ENCODE measurements at regions not wholly inside any gene's neighbourhood (a gene's known extent, or its start where the extent isn't known, plus 50 kb on each side); places are given as distances from the start of the nearest gene placed in this dataset.

- no peaks in the 10 kb centered on the region for H3K27me3 Mint-ChIP-seq (ENCODE audit: low read depth in 3 of 3)
- no peak for DNase-seq
- H3K36me3 Mint-ChIP-seq = peaks cover 0 to 7% (median 0%) of the 10 kb centered on the region in 3 donors
- no peak overlapping the region for H3K27ac Mint-ChIP-seq
- no peak overlapping the region for H3K4me3 Mint-ChIP-seq
- H3K4me1 Mint-ChIP-seq = no peaks in the 10 kb centered on the region
- peaks cover 5 to 32% (median 17%) of the 10 kb centered on the region in 6 donors for H3K9me3 Mint-ChIP-seq
These were observed 161.5 kb upstream of the ADGRB3 start for GRCh38 chr6:68473433-68474210.

DNA sequence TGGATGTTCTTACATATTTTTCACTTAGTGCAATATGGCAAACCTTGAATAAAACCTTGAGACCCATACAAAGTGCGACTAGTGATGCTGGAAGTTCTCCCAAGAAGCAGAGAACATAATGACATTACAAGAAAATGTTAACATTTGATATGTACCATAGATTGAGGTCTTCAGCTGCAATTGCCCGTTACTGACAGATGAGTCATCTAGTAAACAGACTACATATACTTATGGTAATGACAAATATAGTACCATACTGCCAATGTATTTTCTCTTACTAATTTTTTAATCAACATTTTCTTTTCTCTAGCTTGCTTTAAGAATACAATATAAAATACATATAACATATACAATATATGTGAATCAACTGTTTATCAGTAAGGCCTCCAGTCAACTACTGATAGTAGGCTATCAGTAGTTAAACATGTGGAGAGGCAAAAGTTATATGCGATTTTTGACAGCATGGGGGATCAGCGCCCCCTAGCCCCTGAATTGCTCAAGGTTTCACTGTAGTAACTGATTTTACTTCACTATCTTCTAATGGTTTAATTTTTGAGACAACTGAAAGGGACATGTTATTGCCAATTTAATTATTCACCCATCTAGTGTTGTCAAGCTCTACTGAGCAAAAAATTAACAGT lies 166.7 kb upstream of the ADGRB3 start:
- Mint-ChIP-seq H3K27ac (no peak overlapping the region), H3K4me1 (no peaks in the 10 kb centered on the region), H3K36me3 (no peaks in the 10 kb centered on the region), H3K9me3 (peaks cover 6 to 30% (median 17%) of the 10 kb centered on the region in 6 donors), H3K4me3 (no peak overlapping the region), H3K27me3 (ENCODE audit: low read depth in 3 of 3) (no peaks in the 10 kb centered on the region)
- DNase-seq = no peak

DNA sequence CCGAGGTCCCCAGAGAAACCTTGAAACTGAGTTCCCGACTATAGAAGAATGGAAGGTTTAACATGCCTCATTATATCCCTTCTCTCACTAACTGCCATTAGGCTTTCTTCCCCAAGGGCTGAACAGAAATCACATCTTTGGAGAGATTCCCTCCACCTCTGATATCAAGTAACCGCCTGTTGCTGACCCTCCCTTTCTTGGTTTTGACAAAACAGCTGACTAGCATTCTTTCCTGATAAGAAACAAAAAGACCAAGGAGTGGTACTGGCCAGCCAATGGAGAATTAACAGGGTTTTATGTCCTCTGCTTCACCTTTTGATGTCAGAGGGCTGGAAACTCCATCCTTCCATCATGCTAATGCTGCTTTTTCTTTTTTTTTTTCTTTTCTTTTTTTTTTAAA lies 176.6 kb upstream of the ADGRB3 start:
- Mint-ChIP-seq H3K36me3 (peaks cover 0 to 5% (median 0%) of the 10 kb centered on the region in 3 donors), H3K4me3 (no peak overlapping the region), H3K4me1 (no peaks in the 10 kb centered on the region), H3K9me3 (peaks cover 13 to 35% (median 32%) of the 10 kb centered on the region in 6 donors), H3K27ac (no peak overlapping the region), H3K27me3 (ENCODE audit: low read depth in 3 of 3) (peaks cover 0 to 4% (median 0%) of the 10 kb centered on the region in 3 donors)
- DNase-seq = no peak

- Mint-ChIP-seq H3K4me1 (no peaks in the 10 kb centered on the region), H3K4me3 (no peak overlapping the region), H3K9me3 (peaks cover 0 to 24% (median 15%) of the 10 kb centered on the region in 6 donors), H3K27ac (no peak overlapping the region), H3K36me3 (no peaks in the 10 kb centered on the region), H3K27me3 (ENCODE audit: low read depth in 3 of 3) (peaks cover 0 to 2% (median 0%) of the 10 kb centered on the region in 3 donors)
- DNase-seq = no peak
These were observed 188.0 kb upstream of the ADGRB3 start for GRCh38 chr6:68447112-68447511.

GRCh38 chr6:68445926-68446325 lies 189.2 kb upstream of the ADGRB3 start:
- Mint-ChIP-seq H3K27ac (no peak overlapping the region), H3K27me3 (ENCODE audit: low read depth in 3 of 3) (peaks cover 0 to 2% (median 0%) of the 10 kb centered on the region in 3 donors), H3K9me3 (peaks cover 0 to 17% (median 9%) of the 10 kb centered on the region in 6 donors), H3K4me3 (no peak overlapping the region), H3K36me3 (no peaks in the 10 kb centered on the region), H3K4me1 (no peaks in the 10 kb centered on the region)
- no peak for DNase-seq

DNA sequence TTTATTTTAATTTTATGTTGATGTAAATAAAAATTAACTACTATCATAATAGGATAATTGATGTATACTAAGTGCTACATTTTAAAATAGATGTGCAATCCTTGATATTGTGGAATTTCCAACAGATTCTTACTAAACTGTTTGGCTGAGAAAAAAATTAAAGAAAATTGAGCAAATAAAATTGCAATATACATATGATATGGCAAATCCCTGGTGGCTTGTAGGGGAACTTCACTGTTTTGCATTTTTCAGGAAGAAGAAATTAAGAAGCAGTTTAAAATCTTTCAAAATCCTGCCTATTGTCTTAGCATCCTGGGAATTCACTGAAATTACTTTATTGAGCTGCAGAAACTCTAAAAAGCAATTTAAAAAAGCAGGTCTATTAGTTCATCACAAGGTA lies 191.4 kb upstream of the ADGRB3 start:
- no peak for DNase-seq
- Mint-ChIP-seq H3K4me3 (no peak overlapping the region), H3K4me1 (no peaks in the 10 kb centered on the region)

DNA sequence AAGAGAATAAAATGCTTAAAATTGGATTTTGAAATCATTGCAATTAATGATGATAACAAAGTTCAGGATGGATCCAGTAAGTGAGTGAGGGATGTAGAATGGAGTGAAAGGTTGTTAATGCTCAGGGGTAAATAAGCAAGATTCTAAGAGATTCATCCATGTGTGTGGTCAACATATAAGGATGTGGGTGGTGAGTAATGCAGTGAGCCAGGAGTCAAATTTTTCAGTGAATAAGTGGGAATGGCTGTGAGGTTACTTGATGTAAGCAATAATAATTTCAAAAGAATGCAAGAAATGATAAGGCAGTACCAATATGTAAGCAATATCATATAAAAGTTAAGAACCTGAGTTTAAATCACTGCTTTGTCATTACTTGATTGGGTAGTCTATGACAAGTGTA lies 207.5 kb upstream of the ADGRB3 start:
- no peak for DNase-seq
- no peaks in the 10 kb centered on the region for H3K27me3 Mint-ChIP-seq (ENCODE audit: low read depth in 3 of 3)
- H3K27ac Mint-ChIP-seq = no peak overlapping the region
- no peaks in the 10 kb centered on the region for H3K36me3 Mint-ChIP-seq
- H3K9me3 Mint-ChIP-seq = peaks cover 9 to 42% (median 16%) of the 10 kb centered on the region in 6 donors
- H3K4me1 Mint-ChIP-seq = no peaks in the 10 kb centered on the region
- H3K4me3 Mint-ChIP-seq = no peak overlapping the region

More for the DNA sequence above, 191.4 kb upstream of the ADGRB3 start:
- Mint-ChIP-seq H3K27ac (no peak overlapping the region), H3K36me3 (no peaks in the 10 kb centered on the region), H3K9me3 (peaks cover 0 to 20% (median 10%) of the 10 kb centered on the region in 6 donors), H3K27me3 (ENCODE audit: low read depth in 3 of 3) (peaks cover 0 to 2% (median 0%) of the 10 kb centered on the region in 3 donors)

DNA sequence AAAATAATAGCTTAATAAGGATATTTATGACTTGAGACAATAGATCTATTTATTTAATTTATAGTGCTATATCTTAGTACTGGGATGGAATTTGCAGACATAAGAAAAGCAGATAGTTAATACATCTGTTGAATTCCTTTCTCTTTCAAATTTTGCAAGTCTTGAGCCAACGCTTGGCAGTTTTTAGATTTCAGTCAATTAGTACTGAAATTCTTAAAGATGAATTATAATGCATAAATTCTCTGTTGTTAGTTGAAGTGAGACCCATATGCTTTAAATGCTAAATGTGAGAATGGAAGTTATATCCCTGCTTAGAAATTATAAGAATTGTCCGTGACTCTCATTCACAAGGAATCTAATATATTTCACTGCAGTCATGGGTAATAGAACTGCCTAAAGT lies 225.1 kb upstream of the ADGRB3 start:
- Mint-ChIP-seq H3K27ac (no peak overlapping the region), H3K27me3 (ENCODE audit: low read depth in 3 of 3) (peaks cover 0 to 3% (median 0%) of the 10 kb centered on the region in 3 donors), H3K4me3 (no peak overlapping the region), H3K4me1 (no peaks in the 10 kb centered on the region), H3K9me3 (peaks cover 7 to 36% (median 14%) of the 10 kb centered on the region in 6 donors), H3K36me3 (no peaks in the 10 kb centered on the region)
- DNase-seq = no peak

DNA sequence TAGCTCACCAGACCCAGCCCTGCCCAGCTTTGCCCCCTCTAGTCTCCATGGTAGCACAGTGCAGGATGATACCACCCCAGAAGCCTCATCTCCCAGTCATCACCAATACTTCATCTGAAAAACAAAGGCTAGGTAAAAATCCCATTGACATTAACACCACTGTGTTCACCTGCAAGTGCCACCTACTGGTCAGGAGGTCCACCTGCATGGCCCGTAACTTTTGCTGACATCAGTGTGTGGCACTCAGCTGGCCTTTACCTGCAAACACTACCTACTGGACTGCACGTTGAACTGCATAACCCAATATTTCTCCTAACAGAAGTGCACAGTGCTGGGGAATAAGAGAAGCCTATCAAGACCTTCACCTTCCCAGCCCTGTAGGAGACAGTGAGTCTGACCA lies 234.7 kb upstream of the ADGRB3 start:
- Mint-ChIP-seq H3K4me1 (no peaks in the 10 kb centered on the region), H3K4me3 (no peak overlapping the region), H3K27me3 (ENCODE audit: low read depth in 3 of 3) (peaks cover 0 to 9% (median 0%) of the 10 kb centered on the region in 3 donors), H3K9me3 (peaks cover 7 to 40% (median 27%) of the 10 kb centered on the region in 6 donors), H3K27ac (no peak overlapping the region), H3K36me3 (no peaks in the 10 kb centered on the region)
- no peak for DNase-seq

GRCh38 chr6:68391953-68392352 lies 243.1 kb upstream of the ADGRB3 start:
- Mint-ChIP-seq H3K27me3 (ENCODE audit: low read depth in 3 of 3) (peaks cover 0 to 2% (median 1%) of the 10 kb centered on the region in 3 donors), H3K27ac (no peak overlapping the region), H3K4me3 (no peak overlapping the region), H3K9me3 (peaks cover 12 to 51% (median 32%) of the 10 kb centered on the region in 6 donors), H3K4me1 (no peaks in the 10 kb centered on the region), H3K36me3 (no peaks in the 10 kb centered on the region)
- DNase-seq = no peak

- H3K27ac Mint-ChIP-seq = no peak overlapping the region
- peaks cover 0 to 2% (median 0%) of the 10 kb centered on the region in 3 donors for H3K27me3 Mint-ChIP-seq (ENCODE audit: low read depth in 3 of 3)
- no peak overlapping the region for H3K4me3 Mint-ChIP-seq
- H3K4me1 Mint-ChIP-seq = no peaks in the 10 kb centered on the region
- H3K36me3 Mint-ChIP-seq = peaks cover 0 to 5% (median 0%) of the 10 kb centered on the region in 3 donors
- H3K9me3 Mint-ChIP-seq = peaks cover 12 to 37% (median 20%) of the 10 kb centered on the region in 6 donors
- no peak for DNase-seq
These were observed 262.1 kb upstream of the ADGRB3 start for GRCh38 chr6:68372991-68373390.

- peaks cover 12 to 54% (median 29%) of the 10 kb centered on the region in 6 donors for H3K9me3 Mint-ChIP-seq
- H3K27me3 Mint-ChIP-seq (ENCODE audit: low read depth in 3 of 3) = peaks cover 0 to 2% (median 0%) of the 10 kb centered on the region in 3 donors
- H3K4me3 Mint-ChIP-seq = no peak overlapping the region
- no peak for DNase-seq
- H3K36me3 Mint-ChIP-seq = peaks cover 0 to 5% (median 0%) of the 10 kb centered on the region in 3 donors
- H3K4me1 Mint-ChIP-seq = no peaks in the 10 kb centered on the region
- H3K27ac Mint-ChIP-seq = no peak overlapping the region
These were observed 266.2 kb upstream of the ADGRB3 start for GRCh38 chr6:68368845-68369244.

DNA sequence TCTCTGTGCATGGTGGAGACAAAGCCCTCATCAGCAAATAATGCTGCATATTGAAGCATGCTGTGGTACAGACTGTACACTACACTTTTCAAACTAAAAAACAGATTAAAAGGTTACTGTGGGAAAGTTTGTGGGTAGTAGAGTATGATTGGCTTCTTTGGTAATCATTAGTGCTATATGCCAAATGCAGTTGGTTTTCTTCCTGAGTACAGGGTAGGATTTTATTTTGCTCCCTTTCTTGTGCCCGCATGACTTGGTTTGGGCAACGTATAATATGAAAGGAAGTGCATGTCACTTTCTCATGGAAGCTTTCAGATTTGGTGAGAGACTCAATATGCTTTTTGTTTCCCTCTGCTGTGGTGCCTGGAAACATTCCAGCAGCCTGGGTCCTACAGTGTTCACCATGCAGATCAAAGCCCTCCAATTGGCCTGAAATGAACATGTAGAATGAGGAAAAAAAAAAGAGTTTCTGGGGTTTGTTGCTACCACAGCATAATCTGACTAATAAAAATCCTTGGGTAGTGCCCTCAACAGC lies 270.7 kb upstream of the ADGRB3 start:
- DNase-seq = no peak
- Mint-ChIP-seq H3K4me1 (no peaks in the 10 kb centered on the region), H3K36me3 (no peaks in the 10 kb centered on the region), H3K27me3 (ENCODE audit: low read depth in 3 of 3) (peaks cover 0 to 2% (median 0%) of the 10 kb centered on the region in 3 donors), H3K9me3 (peaks cover 14 to 64% (median 37%) of the 10 kb centered on the region in 6 donors), H3K4me3 (no peak overlapping the region), H3K27ac (no peak overlapping the region)

DNA sequence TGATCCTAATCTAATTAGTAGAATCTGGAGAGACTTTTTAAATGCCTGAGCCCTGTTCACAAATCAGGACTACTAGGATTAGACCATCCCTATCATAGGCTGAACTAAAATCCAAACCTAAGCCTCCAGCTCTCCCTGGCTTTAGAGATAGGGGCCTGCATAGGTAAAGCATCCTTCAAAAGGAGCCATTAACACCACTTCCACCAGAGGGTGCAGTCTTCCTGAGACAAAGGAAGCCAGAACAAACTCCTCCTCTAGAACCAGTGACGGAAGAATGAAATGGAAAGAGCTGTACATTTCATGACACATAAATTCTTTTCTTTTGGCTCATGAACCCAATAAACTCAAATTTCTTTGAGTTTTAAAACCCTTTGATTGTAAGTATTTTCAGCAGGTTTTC lies 291.2 kb upstream of the ADGRB3 start:
- no peaks in the 10 kb centered on the region for H3K36me3 Mint-ChIP-seq
- peaks cover 0 to 3% (median 0%) of the 10 kb centered on the region in 3 donors for H3K27me3 Mint-ChIP-seq (ENCODE audit: low read depth in 3 of 3)
- H3K9me3 Mint-ChIP-seq = peaks cover 2 to 39% (median 11%) of the 10 kb centered on the region in 6 donors
- H3K4me1 Mint-ChIP-seq = no peaks in the 10 kb centered on the region
- no peak overlapping the region for H3K27ac Mint-ChIP-seq
- no peak overlapping the region for H3K4me3 Mint-ChIP-seq
- DNase-seq = no peak
